Tibial artery (tissue), 4 donors: ENCODE measurements at regions not wholly inside any gene's neighbourhood (a gene's known extent, or its start where the extent isn't known, plus 50 kb on each side); places are given as distances from the start of the nearest gene placed in this dataset.

Source experiments
- DNase-seq, 2 donors: peaks; one replicate each; pipeline ENCODE4 v3.0.0-alpha.2; 2019
- H3K27ac ChIP-seq, 2 donors: fragments of 200-600 bp; sonication (generic) in 1 of 2; 1 replicate in 1 of 2; 2 replicates in 1 of 2; pipeline ENCODE4 v1.5.1; 2018 to 2019; ENCODE audit warnings: mild to moderate bottlenecking in 1 of 2
- H3K27me3 ChIP-seq, 2 donors: fragments of 200-600 bp; sonication (generic) in 1 of 2; one replicate each; pipeline versions ENCODE4 v1.5.1 to v1.6.0; 2016 to 2019
- H3K36me3 ChIP-seq, 3 donors: fragments of 200-600 bp; sonication (generic) in 2 of 3; one replicate each; pipeline ENCODE4 v1.5.1; 2016 to 2019; ENCODE audit warnings: mild to moderate bottlenecking in 2 of 3
- H3K4me1 ChIP-seq, 4 donors: fragments of 200-600 bp; sonication (generic) in 2 of 4; 1 replicate in 3 of 4; 2 replicates in 1 of 4; pipeline ENCODE4 v1.5.1; 2016 to 2019
- H3K4me3 ChIP-seq, 2 donors: fragments of 200-600 bp; sonication (generic) in 1 of 2; 1 replicate in 1 of 2; 2 replicates in 1 of 2; pipeline ENCODE4 v1.5.1; 2018 to 2019; ENCODE audit warnings: mild to moderate bottlenecking in 2 of 2
- H3K9me3 ChIP-seq, 3 donors: fragments of 200-600 bp; sonication (generic) in 1 of 3; one replicate each; pipeline ENCODE4 v1.5.1; 2016 to 2019
- intact Hi-C: fragments of 100-400 bp; cut with DNase I; formaldehyde crosslinking; loops from one replicate; pipeline ENCODE4 v1.15.0; 2023; ENCODE audit warnings: low total_unique reads
- TF ChIP-seq, protein P1 (sequence below), 2 experiments: fragments of 200-600 bp in 1 of 2; fragments of 450-650 bp in 1 of 2; IDR thresholded peaks; one replicate each; pipeline ENCODE4 v1.5.1; 2017 to 2019; ENCODE audit warnings: antibody characterized with exemption in 2 of 2, mild to moderate bottlenecking in 1 of 2, moderate library complexity in 1 of 2

DNA sequence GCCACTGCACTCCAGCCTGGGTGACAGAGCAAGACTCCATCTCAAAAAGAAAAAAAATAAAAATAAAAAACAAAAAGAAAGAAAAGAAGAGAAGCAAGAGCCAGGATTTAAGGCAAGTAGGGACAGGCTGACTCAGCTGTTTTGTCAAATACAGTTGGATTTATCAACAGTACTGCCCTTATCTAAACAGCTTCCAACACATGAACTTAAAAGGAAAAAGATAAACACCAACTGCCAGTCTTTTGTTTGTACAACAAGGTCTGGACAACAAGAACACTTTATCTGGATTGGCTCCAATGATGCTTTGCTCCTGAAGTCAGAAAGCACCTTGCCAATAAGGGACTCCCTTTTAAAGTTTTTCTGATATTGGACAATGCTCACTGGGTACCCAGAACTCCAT lies 886.0 kb downstream of the ADGRL2 start:
- Histone ChIP-seq H3K4me3 (no peak overlapping the region), H3K9me3 (peaks cover 0 to 7% (median 6%) of the 10 kb centered on the region in 3 donors), H3K4me1 (no peaks in the 10 kb centered on the region), H3K27me3 (no peaks in the 10 kb centered on the region), H3K27ac (no peak overlapping the region), H3K36me3 (no peaks in the 10 kb centered on the region)
- intact Hi-C loops: no loop called here
- TF ChIP-seq, protein P1, sequence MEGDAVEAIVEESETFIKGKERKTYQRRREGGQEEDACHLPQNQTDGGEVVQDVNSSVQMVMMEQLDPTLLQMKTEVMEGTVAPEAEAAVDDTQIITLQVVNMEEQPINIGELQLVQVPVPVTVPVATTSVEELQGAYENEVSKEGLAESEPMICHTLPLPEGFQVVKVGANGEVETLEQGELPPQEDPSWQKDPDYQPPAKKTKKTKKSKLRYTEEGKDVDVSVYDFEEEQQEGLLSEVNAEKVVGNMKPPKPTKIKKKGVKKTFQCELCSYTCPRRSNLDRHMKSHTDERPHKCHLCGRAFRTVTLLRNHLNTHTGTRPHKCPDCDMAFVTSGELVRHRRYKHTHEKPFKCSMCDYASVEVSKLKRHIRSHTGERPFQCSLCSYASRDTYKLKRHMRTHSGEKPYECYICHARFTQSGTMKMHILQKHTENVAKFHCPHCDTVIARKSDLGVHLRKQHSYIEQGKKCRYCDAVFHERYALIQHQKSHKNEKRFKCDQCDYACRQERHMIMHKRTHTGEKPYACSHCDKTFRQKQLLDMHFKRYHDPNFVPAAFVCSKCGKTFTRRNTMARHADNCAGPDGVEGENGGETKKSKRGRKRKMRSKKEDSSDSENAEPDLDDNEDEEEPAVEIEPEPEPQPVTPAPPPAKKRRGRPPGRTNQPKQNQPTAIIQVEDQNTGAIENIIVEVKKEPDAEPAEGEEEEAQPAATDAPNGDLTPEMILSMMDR (IDR thresholded peaks at IDR 0.05): no peak
- no peak for DNase-seq

DNA sequence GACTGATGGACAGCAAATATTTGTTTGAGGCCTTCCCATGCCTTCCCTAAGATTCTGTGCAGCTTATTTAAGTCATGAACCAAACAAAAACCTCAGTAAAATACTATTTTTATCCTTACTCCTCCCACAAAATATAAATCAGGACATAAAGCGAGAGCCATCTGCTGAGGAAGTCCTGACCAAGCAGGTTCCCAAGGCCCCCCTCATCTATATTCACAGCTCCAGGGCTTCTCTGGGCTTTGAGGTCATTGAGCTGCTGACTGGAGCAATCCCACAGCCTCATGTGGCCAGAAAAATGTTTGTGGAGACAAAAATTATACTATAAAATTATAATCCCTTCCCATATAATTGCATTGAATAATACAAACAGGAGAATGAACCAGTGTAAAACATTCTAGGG lies 846.2 kb downstream of the ADGRL2 start:
- H3K36me3 ChIP-seq: no peaks in the 10 kb centered on the region
- DNase-seq: no peak

DNA sequence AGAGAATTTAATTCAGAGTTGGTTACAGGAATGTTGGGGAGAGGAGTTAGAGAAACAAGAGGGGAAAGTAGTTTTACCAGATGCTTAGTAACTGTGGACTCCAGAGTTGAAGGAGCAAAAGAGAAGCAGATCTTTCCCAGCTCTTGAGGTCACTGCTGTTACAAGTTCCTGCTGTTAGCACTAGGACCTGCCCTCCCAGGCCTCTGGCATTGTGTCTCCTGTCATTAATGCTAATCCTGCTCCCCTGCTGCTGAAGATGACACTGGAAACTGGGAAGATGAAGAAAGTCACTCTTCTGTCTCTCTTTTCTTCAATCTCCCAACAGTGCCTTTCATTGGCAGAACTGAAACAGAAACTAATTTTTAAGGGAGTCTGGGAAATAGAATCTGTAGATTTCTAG lies 845.6 kb downstream of the ADGRL2 start:
- DNase-seq: no peak
- H3K4me1 ChIP-seq: peaks cover 0 to 16% (median 0%) of the 10 kb centered on the region in 4 donors
- no peaks in the 10 kb centered on the region for H3K9me3 ChIP-seq
- no peak overlapping the region for H3K4me3 ChIP-seq
- H3K36me3 ChIP-seq: no peaks in the 10 kb centered on the region
- H3K27ac ChIP-seq: no peak overlapping the region
- intact Hi-C loops: no loop called here
- TF ChIP-seq, protein P1 (IDR thresholded peaks at IDR 0.05): no peak
- no peaks in the 10 kb centered on the region for H3K27me3 ChIP-seq

More for the DNA sequence above, 846.2 kb downstream of the ADGRL2 start:
- Histone ChIP-seq H3K27ac (no peak overlapping the region), H3K4me1 (peaks cover 0 to 10% (median 0%) of the 10 kb centered on the region in 4 donors), H3K27me3 (no peaks in the 10 kb centered on the region), H3K4me3 (no peak overlapping the region), H3K9me3 (no peaks in the 10 kb centered on the region)
- intact Hi-C loops: no loop called here
- TF ChIP-seq, protein P1 (IDR thresholded peaks at IDR 0.05): no peak

DNA sequence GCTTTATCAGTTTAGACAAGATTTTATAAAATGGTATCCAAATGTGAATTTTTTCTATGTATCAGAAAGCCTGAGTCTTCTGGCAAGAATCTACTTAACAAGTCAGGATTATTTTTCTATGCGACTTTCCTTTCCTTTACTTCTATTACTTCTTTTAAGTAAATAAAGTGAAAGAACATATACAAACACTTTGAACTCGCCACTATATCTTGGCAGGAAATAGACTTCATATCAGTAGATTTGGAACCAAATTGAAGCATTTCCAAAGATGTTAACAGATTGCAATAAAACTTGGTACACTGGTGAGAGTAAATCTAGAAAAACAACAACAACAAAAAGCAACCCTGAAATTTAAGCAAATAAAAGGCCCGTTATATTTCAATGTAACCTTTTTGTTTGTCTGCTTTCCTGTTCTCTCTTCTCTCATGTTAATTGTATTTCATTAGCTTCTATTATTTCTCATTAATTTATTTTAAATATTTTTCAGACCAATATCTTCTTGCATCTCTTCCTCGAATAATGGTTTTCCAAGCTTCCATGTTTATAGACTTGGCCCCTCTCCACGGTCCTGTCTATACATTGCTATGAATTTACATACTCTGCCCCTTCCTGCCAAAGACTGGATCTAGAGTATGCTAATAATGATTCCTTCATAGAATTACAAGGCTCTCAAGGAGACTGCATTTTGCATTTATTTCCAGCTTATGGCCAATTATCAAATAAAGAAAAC lies 843.6 kb downstream of the ADGRL2 start:
- Histone ChIP-seq H3K4me1 (peaks cover 0 to 18% (median 0%) of the 10 kb centered on the region in 4 donors), H3K9me3 (no peaks in the 10 kb centered on the region), H3K4me3 (no peak overlapping the region), H3K27me3 (no peaks in the 10 kb centered on the region), H3K27ac (no peak overlapping the region), H3K36me3 (no peaks in the 10 kb centered on the region)
- intact Hi-C loops: no loop called here
- TF ChIP-seq, protein P1 (IDR thresholded peaks at IDR 0.05): no peak
- DNase-seq: no peak

DNA sequence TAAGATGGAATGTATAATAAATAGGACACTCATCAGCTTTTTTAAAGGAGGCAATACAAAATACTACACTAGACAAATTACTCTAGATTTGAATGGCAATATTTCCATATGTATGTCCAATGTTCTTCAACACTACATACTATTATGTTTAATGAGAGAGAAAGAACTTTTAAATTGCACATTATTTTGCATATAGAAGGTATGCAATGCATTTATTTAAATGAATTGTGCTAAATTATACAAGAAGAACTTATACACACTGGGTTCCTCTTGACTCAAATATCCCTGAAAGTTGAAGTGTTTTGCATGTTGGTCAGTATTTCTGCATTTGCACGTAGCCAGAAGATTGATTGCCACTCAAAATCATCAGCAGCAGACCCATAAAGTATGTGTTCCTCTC lies 839.6 kb downstream of the ADGRL2 start:
- Histone ChIP-seq H3K27ac (no peak overlapping the region), H3K4me3 (no peak overlapping the region), H3K9me3 (no peaks in the 10 kb centered on the region), H3K36me3 (no peaks in the 10 kb centered on the region), H3K27me3 (no peaks in the 10 kb centered on the region), H3K4me1 (peaks cover 0 to 22% (median 1%) of the 10 kb centered on the region in 4 donors)
- intact Hi-C loops: no loop called here
- DNase-seq: no peak
- TF ChIP-seq, protein P1 (IDR thresholded peaks at IDR 0.05): no peak
